GM18858 (cell line): ENCODE measurements at regions not wholly inside any gene's neighbourhood (a gene's known extent, or its start where the extent isn't known, plus 50 kb on each side); places are given as distances from the start of the nearest gene placed in this dataset.

Source experiments
- ATAC-seq: cut with Tn5 transposase; IDR thresholded peaks from one replicate; pipeline ENCODE4 v1.9.1; 2021; ENCODE audit not compliant: unreplicated experiment

- ATAC-seq, result no peak
These were observed 264.3 kb downstream of the NOL4 start for GRCh38 chr18:33960417-33960816.

- no peak for ATAC-seq
These were observed 265.1 kb downstream of the NOL4 start for GRCh38 chr18:33959609-33960008.

GRCh38 chr18:33957707-33958106 is 267.0 kb downstream of the NOL4 start:
- no peak for ATAC-seq

- ATAC-seq, result no peak
These were observed 273.7 kb downstream of the NOL4 start for GRCh38 chr18:33951031-33951430.

GRCh38 chr18:33946336-33946735 is 278.4 kb downstream of the NOL4 start:
- no peak for ATAC-seq

DNA sequence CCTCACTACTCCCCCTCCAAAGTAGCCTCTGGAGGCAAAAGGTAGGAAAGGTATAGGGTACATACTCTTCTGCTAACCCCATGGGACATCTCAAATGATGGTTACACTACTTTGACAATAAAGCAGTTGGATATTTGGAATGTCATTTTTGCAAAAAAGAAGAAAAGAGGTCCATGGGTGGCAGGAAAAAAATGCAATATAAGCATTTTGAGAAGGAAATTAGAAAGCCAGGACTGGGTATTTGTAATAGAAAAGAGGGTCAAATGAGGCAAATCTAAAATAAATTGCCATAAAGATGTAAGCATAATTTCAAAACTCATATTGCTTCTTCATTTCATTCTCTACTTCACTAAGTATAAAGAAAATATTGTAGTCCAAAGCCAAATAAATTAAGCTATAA is 280.2 kb downstream of the NOL4 start:
- ATAC-seq, result no peak

- ATAC-seq, result no peak
These were observed 287.4 kb downstream of the NOL4 start for GRCh38 chr18:33937270-33937816.

GRCh38 chr18:33934258-33934657 is 290.5 kb downstream of the NOL4 start:
- no peak for ATAC-seq

- no peak for ATAC-seq
These were observed 296.5 kb downstream of the NOL4 start for GRCh38 chr18:33928231-33928630.

GRCh38 chr18:33924576-33924975 is 300.1 kb downstream of the NOL4 start:
- no peak for ATAC-seq

- no peak for ATAC-seq
These were observed 300.7 kb downstream of the NOL4 start for GRCh38 chr18:33923980-33924379.

DNA sequence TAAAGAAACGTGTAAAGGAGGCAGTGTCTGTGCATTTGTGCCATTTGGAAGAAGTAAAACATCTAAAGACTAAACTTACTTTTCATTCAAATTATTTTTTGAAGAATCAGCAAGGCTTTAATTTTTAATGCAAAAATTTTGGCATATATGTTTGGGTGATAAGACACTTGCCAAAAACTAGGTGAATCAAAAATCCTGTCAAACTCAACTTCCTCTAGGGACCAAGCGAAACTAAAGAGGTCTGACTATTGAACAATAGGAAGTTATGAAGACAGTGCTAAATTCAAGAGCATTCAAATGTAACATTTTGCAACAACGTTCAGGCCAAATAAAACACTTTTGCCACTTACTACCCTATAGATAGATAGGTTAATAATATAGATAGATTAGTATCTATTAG is 306.1 kb downstream of the NOL4 start:
- ATAC-seq, result no peak

DNA sequence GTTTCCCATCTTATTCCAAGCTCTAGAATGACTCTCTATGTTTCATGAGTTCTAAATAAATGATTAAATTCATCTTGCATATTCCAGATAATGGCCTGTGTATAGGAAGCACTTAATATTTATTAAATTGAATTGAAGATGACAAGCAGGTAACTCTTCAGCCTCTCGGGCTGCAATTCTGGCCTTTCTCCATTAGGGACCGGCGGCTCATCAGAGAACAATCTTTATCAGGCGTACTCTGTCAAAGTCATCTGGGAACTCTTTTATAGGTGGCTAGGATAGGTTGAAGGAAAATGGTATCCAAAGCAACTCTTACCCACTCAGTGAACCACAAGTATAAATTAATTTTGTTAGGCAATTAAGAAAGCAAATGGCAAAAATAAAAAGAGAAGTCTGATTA is 308.5 kb downstream of the NOL4 start:
- no peak for ATAC-seq

GRCh38 chr18:33914399-33914798 is 310.3 kb downstream of the NOL4 start:
- ATAC-seq, result no peak

- ATAC-seq, result no peak
These were observed 318.7 kb downstream of the NOL4 start for GRCh38 chr18:33906046-33906445.

DNA sequence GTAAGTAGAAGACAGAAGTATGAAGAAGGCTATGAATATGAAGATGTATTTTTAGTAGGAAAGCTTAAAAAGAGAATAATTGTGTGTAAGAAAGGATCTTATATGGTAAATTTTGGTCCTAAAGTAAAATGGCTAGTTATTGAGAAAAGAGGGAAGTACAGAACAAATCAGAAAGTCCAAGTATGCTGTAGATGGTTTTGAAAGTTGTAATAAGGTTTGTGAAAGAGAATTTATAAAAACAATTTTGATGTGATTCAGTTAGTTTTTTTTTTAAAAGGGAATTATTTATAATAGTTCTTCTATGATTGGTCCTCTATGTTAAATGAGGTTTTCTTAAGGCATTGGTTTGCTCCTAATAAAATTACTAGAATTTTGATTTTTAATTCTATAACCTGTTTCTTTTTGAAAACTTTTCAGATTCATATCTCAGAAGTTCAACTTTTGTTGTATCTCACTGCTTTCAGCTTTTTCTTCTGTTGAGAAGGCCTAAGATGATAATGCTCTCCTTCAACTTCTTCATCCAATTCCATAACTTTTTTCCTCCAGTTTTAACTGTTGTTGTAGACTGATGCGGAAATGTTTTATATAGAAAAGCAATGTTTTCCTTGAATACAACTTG is 322.7 kb downstream of the NOL4 start:
- no peak for ATAC-seq

DNA sequence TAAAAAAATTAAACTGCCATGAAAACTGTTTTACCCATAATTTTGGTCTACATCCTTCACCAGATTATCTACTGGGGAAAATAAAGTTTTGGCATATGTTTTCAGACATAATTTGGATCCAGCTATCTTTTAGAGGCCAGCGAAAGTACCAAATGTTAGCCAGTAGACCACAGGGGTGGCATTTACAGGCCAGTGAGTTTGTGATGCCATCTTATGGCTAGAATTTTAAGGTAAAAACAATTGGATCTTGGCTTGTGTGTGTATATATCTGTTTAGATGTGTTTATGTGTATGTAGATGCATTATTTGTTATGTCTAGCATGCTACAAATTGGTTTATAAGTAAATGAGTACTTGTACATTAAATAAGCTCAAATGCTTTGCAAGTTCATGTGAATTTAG is 322.6 kb downstream of the ASXL3 start:
- no peak for ATAC-seq

DNA sequence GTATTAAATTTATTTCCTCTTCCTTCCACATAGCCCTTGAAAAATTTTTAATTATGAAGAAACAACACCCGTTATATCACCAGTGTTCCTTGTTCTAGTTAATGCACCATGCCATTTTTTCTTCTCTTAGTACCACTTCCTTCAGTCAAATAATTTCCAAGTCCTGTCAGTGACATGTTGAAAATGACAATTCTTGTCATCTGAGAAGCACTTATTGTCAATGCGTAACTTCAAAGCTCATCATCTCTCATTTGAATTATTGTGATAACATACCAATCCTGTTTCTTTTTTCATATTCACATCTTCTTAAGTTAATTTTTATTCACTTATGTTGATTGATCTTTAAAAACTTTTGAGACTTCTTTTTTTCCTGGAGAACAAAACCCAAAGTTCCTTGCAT is 320.4 kb downstream of the ASXL3 start:
- ATAC-seq, result no peak

DNA sequence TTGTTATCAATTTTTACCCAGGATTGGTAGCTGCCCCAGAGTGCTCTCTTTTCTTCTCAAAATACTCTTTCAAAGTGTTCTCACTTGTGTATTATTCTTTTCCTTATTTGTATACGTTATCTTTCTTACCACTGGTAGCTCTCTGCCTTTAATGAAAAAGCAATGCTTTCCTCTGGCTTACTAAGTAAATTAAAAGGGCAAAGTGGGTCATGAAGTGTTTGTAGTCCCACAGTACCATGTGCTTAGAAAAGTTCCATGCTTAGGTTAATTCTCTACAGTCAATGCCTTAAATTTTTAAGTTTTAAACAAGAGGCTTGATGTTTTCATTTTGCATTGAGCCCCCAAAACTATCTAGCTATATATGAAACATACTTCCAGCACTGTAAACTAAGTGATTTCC is 300.2 kb downstream of the ASXL3 start:
- no peak for ATAC-seq

DNA sequence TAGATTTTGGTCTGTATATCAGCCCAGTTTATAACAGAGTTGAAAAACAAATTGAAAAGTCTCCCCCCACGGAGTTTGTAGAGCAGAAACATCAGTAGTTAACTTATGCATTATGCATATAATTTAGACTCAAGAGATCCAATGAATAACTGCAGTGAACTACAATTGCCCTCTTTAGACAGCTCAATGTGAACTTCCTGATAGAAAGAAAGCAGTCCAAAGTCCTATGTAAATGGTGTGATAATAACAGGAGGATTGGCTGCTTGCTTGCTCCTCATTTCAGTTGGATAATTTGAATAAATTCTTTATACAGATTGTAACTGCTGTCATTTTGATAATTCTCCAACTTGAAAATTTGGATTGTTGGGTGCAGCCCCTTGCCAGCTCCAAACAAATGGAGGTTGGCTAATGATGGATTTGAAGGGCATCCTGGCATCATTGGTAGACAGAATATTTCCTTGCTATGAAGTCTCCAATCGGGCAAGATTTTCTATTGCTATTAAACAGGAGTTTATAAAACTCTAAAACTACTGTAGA is 297.1 kb downstream of the ASXL3 start:
- ATAC-seq, result no peak

DNA sequence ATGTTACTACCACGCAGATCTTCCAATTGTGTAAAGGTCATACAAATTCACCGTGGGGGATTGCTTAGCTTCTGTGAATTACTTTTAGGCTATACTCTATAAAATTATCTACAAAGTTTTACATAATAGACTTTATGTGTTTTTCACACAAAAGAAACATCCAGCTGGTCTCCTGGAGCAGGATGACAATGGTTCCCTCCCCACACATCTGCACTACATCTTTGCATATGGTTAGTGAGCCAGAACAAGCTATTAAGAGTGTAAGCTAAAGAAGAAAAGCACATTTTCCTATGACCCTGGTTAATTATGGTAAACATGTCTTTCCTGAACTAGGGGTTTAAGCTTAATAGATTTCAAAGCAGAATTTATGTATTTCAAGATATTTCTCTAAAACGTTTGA is 295.1 kb downstream of the ASXL3 start:
- no peak for ATAC-seq

GRCh38 chr18:33871363-33872025 is 293.5 kb downstream of the ASXL3 start:
- ATAC-seq, result no peak
